ENCODE measurements at regions not wholly inside any gene's neighbourhood (a gene's known extent, or its start where the extent isn't known, plus 50 kb on each side); places are given as distances from the start of the nearest gene placed in this dataset.
"Not testable (repeated sequence)": the region's sequence is repeated elsewhere in the genome, so short reads cannot be mapped to it uniquely, and the experiment has no call there.

DNA sequence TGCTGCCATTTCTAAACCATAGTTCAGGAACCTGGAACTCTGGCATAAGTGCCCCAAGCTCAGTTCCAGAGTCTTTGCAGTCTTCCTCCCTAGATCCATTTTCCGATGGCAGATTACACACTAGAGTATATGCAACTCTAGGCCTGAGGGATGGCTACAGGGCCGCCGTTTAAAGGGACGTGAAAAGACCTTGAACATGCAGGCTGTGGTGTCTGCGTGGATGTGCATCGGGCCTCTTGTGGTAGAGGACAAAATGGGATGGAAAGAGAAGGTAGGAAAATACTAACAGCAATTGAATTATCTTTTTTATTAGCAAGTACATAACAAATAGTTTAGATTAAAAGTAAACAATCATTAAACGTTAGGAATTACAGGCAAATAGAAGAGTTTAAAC lies 588.9 kb downstream of the RFPL4B start:
- Histone ChIP-seq H3K4me1 (replicated peaks) (peaks cover 5% of the 10 kb centered on the region), H3K27ac (no peak overlapping the region), H3K36me3 (no peaks in the 10 kb centered on the region), H3K27me3 (replicated peaks) (no peaks in the 10 kb centered on the region), H3K9me3 (replicated peaks) (no peaks in the 10 kb centered on the region), H3K4me3 (no peak overlapping the region)
- DNase-seq (ENCODE audit: low read depth in 1 of 2, low spot score in 2 of 2), result no peak

DNA sequence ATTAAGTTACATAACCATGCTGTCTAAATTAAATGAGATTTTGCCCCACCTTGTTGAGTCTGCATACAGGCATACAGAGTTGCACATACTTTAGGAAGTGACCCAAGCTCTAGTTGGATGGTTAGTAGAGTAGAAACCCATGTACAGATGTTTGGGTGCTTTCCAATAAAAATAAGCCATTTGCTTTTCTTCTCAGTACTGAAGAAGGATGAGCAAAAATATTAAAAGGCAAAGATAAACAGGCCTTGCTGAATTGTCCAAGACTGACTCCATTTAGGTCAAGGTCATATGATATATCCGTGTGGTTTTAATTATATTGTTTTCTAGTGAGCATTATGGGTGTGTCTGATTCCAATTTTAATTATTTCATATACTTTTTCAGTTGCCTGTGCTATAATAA lies 589.4 kb downstream of the RFPL4B start:
- H3K27ac ChIP-seq, result no peak overlapping the region
- H3K9me3 ChIP-seq (replicated peaks), result no peaks in the 10 kb centered on the region
- no peaks in the 10 kb centered on the region for H3K36me3 ChIP-seq
- no peaks in the 10 kb centered on the region for H3K27me3 ChIP-seq (replicated peaks)
- peaks cover 5% of the 10 kb centered on the region for H3K4me1 ChIP-seq (replicated peaks)
- DNase-seq (ENCODE audit: low read depth in 1 of 2, low spot score in 2 of 2), result no peak
- no peak overlapping the region for H3K4me3 ChIP-seq

GRCh38 chr6:112937690-112938089 lies 590.6 kb downstream of the RFPL4B start:
- H3K4me3 ChIP-seq; H3K27me3 ChIP-seq (replicated peaks); DNase-seq (ENCODE audit: low read depth in 1 of 2, low spot score in 2 of 2); H3K9me3 ChIP-seq (replicated peaks); H3K36me3 ChIP-seq; H3K4me1 ChIP-seq (replicated peaks); H3K27ac ChIP-seq: not testable (repeated sequence)

- Histone ChIP-seq H3K4me3 (no peak overlapping the region), H3K27ac (no peak overlapping the region), H3K4me1 (replicated peaks) (no peaks in the 10 kb centered on the region), H3K27me3 (replicated peaks) (no peaks in the 10 kb centered on the region), H3K36me3 (no peaks in the 10 kb centered on the region), H3K9me3 (replicated peaks) (no peaks in the 10 kb centered on the region)
- DNase-seq (ENCODE audit: low read depth in 1 of 2, low spot score in 2 of 2), result no peak
Measured at GRCh38 chr6:112938650-112939049, 591.5 kb downstream of the RFPL4B start.

DNA sequence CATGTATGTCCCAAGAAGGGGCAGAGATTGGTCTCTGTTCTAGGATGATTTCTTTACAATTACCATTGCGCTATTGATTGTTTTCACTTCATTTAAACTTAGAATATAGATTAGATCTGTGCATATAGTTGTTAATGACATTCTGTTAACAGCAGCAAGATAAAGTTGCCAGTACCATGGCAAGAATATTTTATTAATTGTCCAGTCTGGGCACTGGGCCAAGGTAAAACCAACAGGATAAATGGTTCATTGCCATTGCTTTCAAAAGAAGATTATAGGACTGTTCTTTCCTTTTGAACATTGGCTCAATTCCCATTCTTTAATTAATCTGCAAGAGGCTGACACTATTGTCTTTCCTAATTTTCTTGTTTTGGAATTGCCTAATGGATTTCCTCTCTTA lies 592.4 kb downstream of the RFPL4B start:
- DNase-seq (ENCODE audit: low read depth in 1 of 2, low spot score in 2 of 2), result no peak
- Histone ChIP-seq H3K27ac (no peak overlapping the region), H3K36me3 (no peaks in the 10 kb centered on the region), H3K9me3 (replicated peaks) (no peaks in the 10 kb centered on the region), H3K4me1 (replicated peaks) (no peaks in the 10 kb centered on the region), H3K27me3 (replicated peaks) (no peaks in the 10 kb centered on the region), H3K4me3 (no peak overlapping the region)

- Histone ChIP-seq H3K36me3 (no peaks in the 10 kb centered on the region), H3K27ac (no peak overlapping the region), H3K9me3 (replicated peaks) (no peaks in the 10 kb centered on the region), H3K4me1 (replicated peaks) (no peaks in the 10 kb centered on the region), H3K4me3 (no peak overlapping the region), H3K27me3 (replicated peaks) (no peaks in the 10 kb centered on the region)
- no peak for DNase-seq (ENCODE audit: low read depth in 1 of 2, low spot score in 2 of 2)
Measured at GRCh38 chr6:112941613-112942012, 594.5 kb downstream of the RFPL4B start.

DNA sequence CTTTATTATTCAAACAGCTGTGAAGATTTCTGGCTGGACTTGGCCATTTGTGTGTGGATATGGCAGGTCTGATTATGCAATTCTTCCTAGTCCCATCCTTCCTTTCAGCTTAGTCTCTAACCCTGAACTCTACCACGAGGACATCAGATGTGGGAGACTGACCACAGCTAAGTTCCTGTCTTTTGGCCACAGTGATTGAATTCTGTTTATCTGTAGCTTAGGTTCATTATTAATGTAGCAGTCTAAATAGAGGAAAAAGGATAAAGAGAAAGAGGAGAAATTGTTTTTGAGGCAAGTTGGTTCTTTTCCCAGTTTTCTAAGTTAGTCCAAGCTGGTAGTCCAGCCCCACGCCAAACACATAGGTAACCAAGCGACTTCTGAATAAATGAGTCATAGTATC lies 598.9 kb downstream of the RFPL4B start:
- Histone ChIP-seq H3K4me3 (no peak overlapping the region), H3K9me3 (replicated peaks) (no peaks in the 10 kb centered on the region), H3K27me3 (replicated peaks) (no peaks in the 10 kb centered on the region), H3K27ac (no peak overlapping the region), H3K4me1 (replicated peaks) (no peaks in the 10 kb centered on the region), H3K36me3 (no peaks in the 10 kb centered on the region)
- no peak for DNase-seq (ENCODE audit: low read depth in 1 of 2, low spot score in 2 of 2)

DNA sequence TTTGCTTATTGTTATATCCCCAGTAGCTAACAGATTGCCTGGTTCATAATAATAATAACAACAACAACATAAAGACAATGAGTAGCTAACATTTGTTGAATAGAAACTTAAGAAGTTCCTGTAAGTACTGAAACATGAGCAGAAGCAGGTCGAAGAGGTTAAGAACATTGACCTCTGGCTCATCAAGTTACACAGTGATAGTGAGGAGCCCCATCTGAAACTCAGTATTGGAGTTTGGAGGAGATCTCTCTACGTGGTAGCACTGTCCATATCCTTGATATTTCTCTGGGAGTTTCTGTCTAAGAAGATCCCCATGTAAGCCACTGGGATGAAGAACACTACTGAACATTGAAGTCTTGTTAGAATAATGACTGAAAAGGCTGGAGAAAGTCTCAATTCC lies 600.4 kb downstream of the RFPL4B start:
- no peak for DNase-seq (ENCODE audit: low read depth in 1 of 2, low spot score in 2 of 2)

DNA sequence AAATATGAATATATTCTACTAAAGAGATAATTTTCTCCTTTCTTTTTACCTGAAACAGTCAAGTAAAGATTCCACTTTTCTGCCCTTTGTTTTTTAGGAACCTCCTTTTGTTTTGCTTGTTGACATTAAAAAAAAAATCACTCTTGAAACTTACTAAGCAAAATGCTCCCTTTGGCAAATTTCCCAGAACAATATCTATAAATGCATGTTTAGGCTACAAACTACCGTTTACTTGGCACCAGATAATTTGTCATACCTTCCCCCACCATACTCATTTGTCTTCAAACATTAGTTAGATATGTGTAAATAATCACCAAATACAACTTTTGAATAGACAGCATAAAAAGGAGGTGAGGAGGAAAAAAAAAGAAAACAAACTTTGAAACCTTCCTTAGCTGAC lies 604.7 kb downstream of the RFPL4B start:
- Histone ChIP-seq H3K27me3 (replicated peaks) (no peaks in the 10 kb centered on the region), H3K9me3 (replicated peaks) (no peaks in the 10 kb centered on the region), H3K36me3 (no peaks in the 10 kb centered on the region), H3K4me1 (replicated peaks) (peaks cover 10% of the 10 kb centered on the region), H3K4me3 (no peak overlapping the region), H3K27ac (no peak overlapping the region)
- peak in 1 of 2 experiments; percentile 19 for DNase-seq (ENCODE audit: low read depth in 1 of 2, low spot score in 2 of 2)

More for the DNA sequence above, 600.4 kb downstream of the RFPL4B start:
- Histone ChIP-seq H3K27me3 (replicated peaks) (no peaks in the 10 kb centered on the region), H3K4me3 (no peak overlapping the region), H3K9me3 (replicated peaks) (no peaks in the 10 kb centered on the region), H3K36me3 (no peaks in the 10 kb centered on the region), H3K27ac (no peak overlapping the region), H3K4me1 (replicated peaks) (peaks cover 4% of the 10 kb centered on the region; the same call in 1 of the 2 replicates)

DNA sequence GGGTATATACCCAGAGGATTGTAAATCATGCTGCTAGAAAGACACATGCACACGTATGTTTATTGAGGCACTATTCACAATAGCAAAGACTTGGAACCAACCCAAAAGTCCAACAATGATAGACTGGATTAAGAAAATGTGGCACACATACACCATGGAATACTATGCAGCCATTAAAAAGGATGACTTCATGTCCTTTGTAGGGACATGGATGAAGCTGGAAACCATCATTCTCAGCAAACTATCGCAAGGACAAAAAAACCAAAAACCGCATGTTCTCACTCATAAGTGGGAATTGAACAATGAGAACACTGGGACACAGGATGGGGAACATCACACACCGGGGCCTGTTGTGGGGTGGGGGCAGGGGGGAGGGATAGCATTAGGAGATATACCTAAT lies 608.6 kb downstream of the RFPL4B start:
- DNase-seq (ENCODE audit: low read depth in 1 of 2, low spot score in 2 of 2); H3K27ac ChIP-seq: not testable (repeated sequence)

DNA sequence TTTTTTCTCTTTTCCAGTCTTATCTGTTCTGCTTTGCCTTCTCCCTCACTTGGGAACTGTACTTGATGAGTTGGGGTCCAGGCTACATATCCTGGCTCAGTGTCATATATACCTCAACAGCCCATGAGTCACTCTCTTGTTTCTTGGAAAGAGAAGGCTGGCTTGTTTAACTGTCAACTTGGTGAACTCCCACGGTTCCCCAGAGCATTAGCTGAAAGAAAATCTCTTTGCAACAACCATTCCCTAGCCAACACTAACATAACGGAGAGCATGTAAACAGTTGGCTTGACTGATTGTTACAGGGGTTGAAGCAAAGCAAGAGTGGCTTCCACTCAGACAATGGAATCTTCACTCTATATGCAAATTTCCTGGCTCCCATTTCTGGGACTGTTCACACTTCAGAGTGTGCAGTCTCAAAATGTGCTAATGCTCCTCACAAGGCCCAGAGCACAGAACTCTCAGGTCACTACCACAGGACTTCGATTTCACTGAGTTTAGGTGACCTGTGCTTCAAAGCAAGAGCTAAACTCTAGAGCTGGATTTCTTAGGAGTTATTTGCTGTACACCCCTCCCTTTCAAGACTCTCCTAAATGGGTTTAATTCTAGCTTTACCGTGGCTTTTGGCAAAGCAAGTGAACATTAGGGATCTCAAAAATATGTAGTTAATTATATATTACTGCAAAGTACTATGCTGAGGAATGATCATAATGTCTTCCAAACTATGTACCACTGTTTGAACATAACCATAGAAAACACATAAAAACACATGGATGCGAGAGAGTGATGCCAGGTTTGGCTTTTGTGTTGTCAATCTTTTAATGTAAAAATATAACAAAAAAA lies 609.8 kb downstream of the RFPL4B start:
- Histone ChIP-seq H3K36me3 (no peaks in the 10 kb centered on the region), H3K27ac (peak overlapping the region; percentile 39), H3K27me3 (replicated peaks) (no peaks in the 10 kb centered on the region), H3K4me3 (no peak overlapping the region), H3K9me3 (replicated peaks) (no peaks in the 10 kb centered on the region), H3K4me1 (replicated peaks) (peaks cover 13% of the 10 kb centered on the region)
- peak in 1 of 2 experiments; percentile 62 for DNase-seq (ENCODE audit: low read depth in 1 of 2, low spot score in 2 of 2)

More for the DNA sequence above, 608.6 kb downstream of the RFPL4B start:
- H3K27me3 ChIP-seq (replicated peaks); H3K4me3 ChIP-seq; H3K9me3 ChIP-seq (replicated peaks); H3K36me3 ChIP-seq: not testable (repeated sequence)
- peaks cover 14% of the 10 kb centered on the region for H3K4me1 ChIP-seq (replicated peaks)

GRCh38 chr6:112957536-112957916 lies 610.4 kb downstream of the RFPL4B start:
- H3K9me3 ChIP-seq (replicated peaks), result no peaks in the 10 kb centered on the region
- peaks cover 10% of the 10 kb centered on the region for H3K4me1 ChIP-seq (replicated peaks)
- H3K27ac ChIP-seq, result no peak overlapping the region
- no peaks in the 10 kb centered on the region for H3K27me3 ChIP-seq (replicated peaks)
- no peak for DNase-seq (ENCODE audit: low read depth in 1 of 2, low spot score in 2 of 2)
- H3K36me3 ChIP-seq, result no peaks in the 10 kb centered on the region
- H3K4me3 ChIP-seq, result no peak overlapping the region

DNA sequence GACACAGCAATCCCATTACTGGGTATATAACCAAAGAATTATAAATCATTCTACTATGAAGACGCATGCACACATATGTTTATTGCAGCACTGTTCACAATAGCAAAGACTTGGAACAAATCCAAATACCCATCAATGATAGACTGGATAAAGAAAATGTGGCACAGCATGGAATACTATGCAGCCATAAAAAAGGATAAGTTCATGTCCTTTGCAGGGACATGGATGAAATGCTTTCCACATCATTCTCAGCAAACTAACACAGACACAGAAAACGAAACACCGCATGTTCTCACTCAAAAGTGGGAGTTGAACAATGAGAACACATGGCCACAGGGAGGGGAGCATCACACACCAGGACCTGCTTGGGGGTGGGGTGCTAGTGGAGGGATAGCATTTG lies 613.0 kb downstream of the RFPL4B start:
- not testable (repeated sequence) for H3K27me3 ChIP-seq (replicated peaks); H3K27ac ChIP-seq; DNase-seq (ENCODE audit: low read depth in 1 of 2, low spot score in 2 of 2); H3K9me3 ChIP-seq (replicated peaks); H3K4me3 ChIP-seq; H3K36me3 ChIP-seq
- H3K4me1 ChIP-seq (replicated peaks), result peaks cover 10% of the 10 kb centered on the region

DNA sequence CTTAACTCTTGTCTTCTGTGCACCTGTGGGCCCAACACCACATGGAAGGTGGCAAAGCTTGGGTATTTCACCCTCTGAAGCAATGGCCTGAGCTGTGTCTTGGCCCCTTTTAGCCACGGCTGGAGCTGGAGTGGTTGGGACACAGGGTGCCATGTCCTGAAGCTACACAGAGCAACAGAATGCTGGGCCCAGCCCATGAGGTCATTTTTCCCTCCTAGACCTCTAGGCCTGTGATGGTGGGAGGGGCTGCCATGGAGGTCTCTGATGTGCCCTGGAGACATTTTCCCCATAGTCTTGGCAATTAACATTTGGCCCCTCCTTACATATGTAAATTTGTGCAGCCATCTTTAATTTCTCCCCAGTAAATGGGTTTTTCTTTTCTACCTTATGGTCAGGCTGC lies 620.8 kb downstream of the RFPL4B start:
- Histone ChIP-seq H3K36me3 (no peaks in the 10 kb centered on the region), H3K4me3 (no peak overlapping the region), H3K27me3 (replicated peaks) (no peaks in the 10 kb centered on the region), H3K9me3 (replicated peaks) (no peaks in the 10 kb centered on the region), H3K4me1 (replicated peaks) (no peaks in the 10 kb centered on the region), H3K27ac (no peak overlapping the region)
- DNase-seq (ENCODE audit: low read depth in 1 of 2, low spot score in 2 of 2), result no peak

GRCh38 chr6:112971651-112972050 lies 624.5 kb downstream of the RFPL4B start:
- Histone ChIP-seq H3K4me3 (no peak overlapping the region), H3K27ac (no peak overlapping the region), H3K4me1 (replicated peaks) (no peaks in the 10 kb centered on the region), H3K36me3 (no peaks in the 10 kb centered on the region), H3K9me3 (replicated peaks) (no peaks in the 10 kb centered on the region), H3K27me3 (replicated peaks) (no peaks in the 10 kb centered on the region)
- DNase-seq (ENCODE audit: low read depth in 1 of 2, low spot score in 2 of 2), result no peak

Data from SJSA1 (cell line).